GM23338 (cell line): ENCODE measurements at regions not wholly inside any gene's neighbourhood (a gene's known extent, or its start where the extent isn't known, plus 50 kb on each side); places are given as distances from the start of the nearest gene placed in this dataset.

Experiments
- ATAC-seq: fragments of 200-7000 bp; cut with Tn5 transposase; 3 replicates; pipeline ENCODE4 v1.9.1; 2020
- DNase-seq: peaks from one replicate; pipeline ENCODE4 v3.0.0-alpha.2; 2015; ENCODE audit warnings: low spot score
- H2AFZ ChIP-seq: fragments of 200-600 bp; sonication (generic); 2 replicates; pipeline ENCODE4 v1.8.0; 2016; ENCODE audit warnings: antibody characterized with exemption, mild to moderate bottlenecking, moderate library complexity
- H3F3A ChIP-seq: fragments of 200-600 bp; sonication (generic); replicated peaks from 2 replicates; pipeline ENCODE4 v1.8.0; 2017; ENCODE audit warnings: antibody characterized with exemption, mixed run types, low read depth
- H3K27ac ChIP-seq: fragments of 200-600 bp; sonication (generic); 2 replicates; pipeline ENCODE4 v1.6.1; 2016; ENCODE audit warnings: low read depth
- H3K27me3 ChIP-seq: fragments of 200-600 bp; sonication (generic); 2 replicates; pipeline ENCODE4 v1.8.0; 2016; ENCODE audit warnings: mild to moderate bottlenecking, mixed run types, moderate library complexity; ENCODE audit not compliant: insufficient read depth
- H3K36me3 ChIP-seq: fragments of 200-600 bp; sonication (generic); 2 replicates; pipeline ENCODE4 v1.8.0; 2016; ENCODE audit warnings: mild to moderate bottlenecking; ENCODE audit not compliant: insufficient read depth
- H3K4me1 ChIP-seq: fragments of 200-600 bp; sonication (generic); 2 replicates; pipeline ENCODE4 v1.8.0; 2016; ENCODE audit warnings: mild to moderate bottlenecking, moderate library complexity; ENCODE audit not compliant: insufficient read depth
- H3K4me2 ChIP-seq: fragments of 200-600 bp; sonication (generic); 2 replicates; pipeline ENCODE4 v1.7.1; 2017; ENCODE audit warnings: mixed run types
- H3K4me3 ChIP-seq: fragments of 200-600 bp; sonication (generic); 2 replicates; pipeline ENCODE4 v1.6.1; 2016; ENCODE audit warnings: mixed run types
- H3K79me2 ChIP-seq: fragments of 200-600 bp; sonication (generic); replicated peaks from 2 replicates; pipeline ENCODE4 v1.8.0; 2017; ENCODE audit warnings: mild to moderate bottlenecking; ENCODE audit not compliant: insufficient read depth
- H3K9me2 ChIP-seq: fragments of 200-600 bp; sonication (generic); 2 replicates; pipeline ENCODE4 v1.8.0; 2017; ENCODE audit not compliant: insufficient read depth
- H4K20me1 ChIP-seq: fragments of 200-600 bp; sonication (generic); replicated peaks from 2 replicates; pipeline ENCODE4 v1.8.0; 2017; ENCODE audit warnings: mild to moderate bottlenecking; ENCODE audit not compliant: insufficient read depth
- H3K27ac Mint-ChIP-seq: 2 replicates; pipeline ENCODE4 v1.8.0; 2020; ENCODE audit warnings: inconsistent platforms, mild to moderate bottlenecking, moderate library complexity, mixed read lengths
- H3K27me3 Mint-ChIP-seq: 3 replicates; pipeline ENCODE4 v1.8.0; 2022; ENCODE audit warnings: low read depth, mild to moderate bottlenecking, moderate library complexity, mixed read lengths, inconsistent platforms; ENCODE audit not compliant: insufficient read depth, poor library complexity
- H3K36me3 Mint-ChIP-seq: 3 replicates; pipeline ENCODE4 v1.8.0; 2021; ENCODE audit warnings: low read depth, mild to moderate bottlenecking, inconsistent platforms, moderate library complexity, mixed read lengths
- H3K4me1 Mint-ChIP-seq: 3 replicates; pipeline ENCODE4 v1.8.0; 2020; ENCODE audit warnings: mild to moderate bottlenecking, inconsistent platforms, mixed read lengths
- H3K4me3 Mint-ChIP-seq: 3 replicates; pipeline ENCODE4 v1.8.0; 2021; ENCODE audit warnings: moderate library complexity, mild to moderate bottlenecking, inconsistent platforms, mixed read lengths
- H3K9me3 Mint-ChIP-seq: 3 replicates; pipeline ENCODE4 v1.8.0; 2020; ENCODE audit warnings: moderate library complexity, mild to moderate bottlenecking, inconsistent platforms, mixed read lengths
- CREB1 ChIP-seq: fragments of 250-450 bp; sonication (Bioruptor Pico); IDR thresholded peaks from 2 replicates; pipeline ENCODE4 v1.5.0; 2020; ENCODE audit warnings: low read depth, mild to moderate bottlenecking, moderate library complexity
- EZH2 ChIP-seq: fragments of 200-600 bp; sonication (generic); IDR thresholded peaks from one replicate; pipeline ENCODE4 v1.8.0; 2017; ENCODE audit warnings: antibody characterized with exemption, mild to moderate bottlenecking, low read depth; ENCODE audit not compliant: unreplicated experiment
- EZH2phosphoT487 ChIP-seq: fragments of 200-600 bp; sonication (generic); IDR thresholded peaks from one replicate; pipeline ENCODE4 v1.8.1; 2018; ENCODE audit warnings: antibody characterized with exemption; ENCODE audit not compliant: unreplicated experiment
- JUNB ChIP-seq: IDR thresholded peaks from one replicate; pipeline ENCODE4 v1.6.1; 2016; ENCODE audit warnings: antibody characterized with exemption; ENCODE audit not compliant: unreplicated experiment
- STAT1 ChIP-seq: IDR thresholded peaks from one replicate; pipeline ENCODE4 v1.6.1; 2016; ENCODE audit warnings: antibody characterized with exemption; ENCODE audit not compliant: unreplicated experiment
- ZNF114 ChIP-seq: fragments of 250-450 bp; sonication (Bioruptor Pico); IDR thresholded peaks from 2 replicates; pipeline ENCODE4 v1.5.0; 2020; ENCODE audit warnings: mild to moderate bottlenecking, moderate library complexity
- TF ChIP-seq, protein P1 (sequence below), 2 experiments: fragments of 200-600 bp in 1 of 2; sonication (generic) in 1 of 2; conservative IDR thresholded peaks; 2 replicates each; pipeline versions ENCODE4 v1.5.1 to v1.6.1; 2016 to 2017; ENCODE audit warnings: antibody characterized with exemption in 2 of 2, low read depth in 2 of 2, mild to moderate bottlenecking in 2 of 2, moderate library complexity in 1 of 2
- TF ChIP-seq, protein P2 (sequence below): IDR thresholded peaks from one replicate; pipeline ENCODE4 v1.6.1; 2018; ENCODE audit warnings: antibody characterized with exemption; ENCODE audit not compliant: unreplicated experiment

DNA sequence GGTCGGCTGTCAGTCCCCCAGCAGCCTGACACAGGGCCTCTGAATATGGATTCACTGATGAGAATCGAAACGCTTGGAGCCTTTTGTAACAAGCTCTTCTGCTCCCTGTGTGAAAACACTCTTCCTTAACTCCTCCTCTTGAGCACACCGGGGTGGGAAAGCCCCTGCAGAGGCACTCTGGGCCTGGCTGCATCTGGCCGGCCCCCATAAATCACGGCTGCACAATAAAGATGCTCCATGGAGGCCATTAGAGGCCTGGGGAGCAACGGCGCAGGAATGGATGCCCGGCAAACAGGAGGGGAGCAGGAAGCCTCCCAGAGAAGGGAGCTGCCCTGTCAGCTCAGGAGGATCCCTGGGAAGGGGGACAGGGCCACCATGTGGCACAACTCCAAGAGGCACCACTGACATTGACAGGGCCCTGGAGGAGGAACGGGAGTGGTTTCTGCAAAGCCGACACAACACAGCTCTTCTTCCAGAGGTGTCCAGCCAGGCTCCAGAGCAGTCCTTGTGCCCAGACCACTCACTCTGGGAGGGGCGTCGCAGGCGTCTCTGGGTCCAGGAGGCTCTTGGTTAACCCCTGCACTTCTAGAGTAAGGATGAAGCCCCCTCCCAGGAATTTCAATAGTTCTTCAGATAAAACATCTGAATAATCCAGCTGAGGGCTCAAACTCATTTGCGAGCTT is 509.3 kb upstream of the PPP2R3A start:
- peaks cover 5% of the 10 kb centered on the region; the same call in 2 of the 3 replicates for H3K9me3 Mint-ChIP-seq
- H3K4me1 Mint-ChIP-seq = peaks cover 19% of the 10 kb centered on the region; the same call in 2 of the 3 replicates
- H3K36me3 Mint-ChIP-seq = no peaks in the 10 kb centered on the region
- no peak overlapping the region for H3K4me3 Mint-ChIP-seq
- Histone ChIP-seq H2AFZ (peak overlapping the region; percentile 93), H3F3A (no peaks in the 10 kb centered on the region), H3K27me3 (no peaks in the 10 kb centered on the region), H3K4me2 (no peak overlapping the region), H4K20me1 (no peaks in the 10 kb centered on the region), H3K4me3 (no peak overlapping the region), H3K4me1 (no peaks in the 10 kb centered on the region), H3K9me2 (no peaks in the 10 kb centered on the region), H3K36me3 (no peaks in the 10 kb centered on the region), H3K79me2 (no peaks in the 10 kb centered on the region), H3K27ac (no peak overlapping the region)
- TF ChIP-seq EZH2 = no peak
- TF ChIP-seq, protein P1, sequence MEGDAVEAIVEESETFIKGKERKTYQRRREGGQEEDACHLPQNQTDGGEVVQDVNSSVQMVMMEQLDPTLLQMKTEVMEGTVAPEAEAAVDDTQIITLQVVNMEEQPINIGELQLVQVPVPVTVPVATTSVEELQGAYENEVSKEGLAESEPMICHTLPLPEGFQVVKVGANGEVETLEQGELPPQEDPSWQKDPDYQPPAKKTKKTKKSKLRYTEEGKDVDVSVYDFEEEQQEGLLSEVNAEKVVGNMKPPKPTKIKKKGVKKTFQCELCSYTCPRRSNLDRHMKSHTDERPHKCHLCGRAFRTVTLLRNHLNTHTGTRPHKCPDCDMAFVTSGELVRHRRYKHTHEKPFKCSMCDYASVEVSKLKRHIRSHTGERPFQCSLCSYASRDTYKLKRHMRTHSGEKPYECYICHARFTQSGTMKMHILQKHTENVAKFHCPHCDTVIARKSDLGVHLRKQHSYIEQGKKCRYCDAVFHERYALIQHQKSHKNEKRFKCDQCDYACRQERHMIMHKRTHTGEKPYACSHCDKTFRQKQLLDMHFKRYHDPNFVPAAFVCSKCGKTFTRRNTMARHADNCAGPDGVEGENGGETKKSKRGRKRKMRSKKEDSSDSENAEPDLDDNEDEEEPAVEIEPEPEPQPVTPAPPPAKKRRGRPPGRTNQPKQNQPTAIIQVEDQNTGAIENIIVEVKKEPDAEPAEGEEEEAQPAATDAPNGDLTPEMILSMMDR (conservative IDR thresholded peaks at IDR 0.05; ENCODE audit: low read depth in 2 of 2) = peak; percentile 49 to 84
- H3K27ac Mint-ChIP-seq = peak overlapping the region; percentile 49; the same call in 1 of the 2 replicates
- peaks cover 7% of the 10 kb centered on the region for H3K27me3 Mint-ChIP-seq
- DNase-seq (peak; percentile 72), ATAC-seq (peak; percentile 96)

DNA sequence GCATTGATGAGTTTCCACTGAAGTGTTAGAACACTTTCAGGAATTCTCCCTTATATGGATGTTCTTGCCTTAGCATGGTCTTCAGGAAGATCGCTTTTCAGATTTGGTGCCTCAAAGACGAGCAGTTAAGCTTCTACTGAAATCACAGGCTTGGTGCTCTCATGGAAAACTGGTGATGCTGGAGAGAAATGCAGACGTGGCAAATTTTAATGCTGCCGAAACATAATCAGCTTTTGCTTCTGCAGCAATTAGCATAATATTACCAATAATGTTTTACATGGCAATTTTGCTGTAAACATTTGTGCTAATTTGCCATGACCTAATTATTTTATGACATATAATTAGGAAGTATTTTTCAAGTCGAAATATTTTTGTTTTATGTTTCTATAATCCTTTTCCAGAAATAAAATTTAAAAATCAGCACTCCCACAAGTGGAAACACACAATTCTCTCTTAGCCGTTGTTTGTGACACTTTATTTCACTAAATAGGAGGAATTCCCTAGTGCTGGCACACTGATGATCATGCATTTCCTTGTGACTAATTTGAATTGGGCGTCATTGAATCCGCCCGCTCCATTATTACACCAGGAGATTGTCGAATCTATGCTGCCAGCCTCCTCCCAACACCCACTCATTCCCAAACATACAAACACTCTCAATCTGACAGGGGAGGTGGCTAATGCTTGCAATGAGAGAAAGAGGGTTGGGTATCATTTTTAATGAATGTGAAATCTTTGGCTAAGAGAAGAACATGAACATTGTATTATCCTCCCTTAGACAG is 506.8 kb upstream of the PPP2R3A start:
- no peaks in the 10 kb centered on the region for H3K36me3 ChIP-seq
- H3K27me3 ChIP-seq = no peaks in the 10 kb centered on the region
- no peaks in the 10 kb centered on the region for H4K20me1 ChIP-seq
- Mint-ChIP-seq H3K4me1 (peaks cover 11% of the 10 kb centered on the region; the same call in 2 of the 3 replicates), H3K4me3 (no peak overlapping the region), H3K36me3 (no peaks in the 10 kb centered on the region), H3K27me3 (peaks cover 6% of the 10 kb centered on the region), H3K27ac (no peak overlapping the region), H3K9me3 (peaks cover 5% of the 10 kb centered on the region; the same call in 2 of the 3 replicates)
- no peak overlapping the region for H3K4me3 ChIP-seq
- no peak overlapping the region for H3K27ac ChIP-seq
- no peak for DNase-seq
- H2AFZ ChIP-seq = no peak overlapping the region
- H3K9me2 ChIP-seq = no peaks in the 10 kb centered on the region
- ATAC-seq = no peak
- no peaks in the 10 kb centered on the region for H3K79me2 ChIP-seq
- H3K4me1 ChIP-seq = no peaks in the 10 kb centered on the region
- H3F3A ChIP-seq = no peaks in the 10 kb centered on the region
- H3K4me2 ChIP-seq = no peak overlapping the region
- TF ChIP-seq STAT1 = no peak
- no peak for TF ChIP-seq ZNF114
- TF ChIP-seq, protein P2, sequence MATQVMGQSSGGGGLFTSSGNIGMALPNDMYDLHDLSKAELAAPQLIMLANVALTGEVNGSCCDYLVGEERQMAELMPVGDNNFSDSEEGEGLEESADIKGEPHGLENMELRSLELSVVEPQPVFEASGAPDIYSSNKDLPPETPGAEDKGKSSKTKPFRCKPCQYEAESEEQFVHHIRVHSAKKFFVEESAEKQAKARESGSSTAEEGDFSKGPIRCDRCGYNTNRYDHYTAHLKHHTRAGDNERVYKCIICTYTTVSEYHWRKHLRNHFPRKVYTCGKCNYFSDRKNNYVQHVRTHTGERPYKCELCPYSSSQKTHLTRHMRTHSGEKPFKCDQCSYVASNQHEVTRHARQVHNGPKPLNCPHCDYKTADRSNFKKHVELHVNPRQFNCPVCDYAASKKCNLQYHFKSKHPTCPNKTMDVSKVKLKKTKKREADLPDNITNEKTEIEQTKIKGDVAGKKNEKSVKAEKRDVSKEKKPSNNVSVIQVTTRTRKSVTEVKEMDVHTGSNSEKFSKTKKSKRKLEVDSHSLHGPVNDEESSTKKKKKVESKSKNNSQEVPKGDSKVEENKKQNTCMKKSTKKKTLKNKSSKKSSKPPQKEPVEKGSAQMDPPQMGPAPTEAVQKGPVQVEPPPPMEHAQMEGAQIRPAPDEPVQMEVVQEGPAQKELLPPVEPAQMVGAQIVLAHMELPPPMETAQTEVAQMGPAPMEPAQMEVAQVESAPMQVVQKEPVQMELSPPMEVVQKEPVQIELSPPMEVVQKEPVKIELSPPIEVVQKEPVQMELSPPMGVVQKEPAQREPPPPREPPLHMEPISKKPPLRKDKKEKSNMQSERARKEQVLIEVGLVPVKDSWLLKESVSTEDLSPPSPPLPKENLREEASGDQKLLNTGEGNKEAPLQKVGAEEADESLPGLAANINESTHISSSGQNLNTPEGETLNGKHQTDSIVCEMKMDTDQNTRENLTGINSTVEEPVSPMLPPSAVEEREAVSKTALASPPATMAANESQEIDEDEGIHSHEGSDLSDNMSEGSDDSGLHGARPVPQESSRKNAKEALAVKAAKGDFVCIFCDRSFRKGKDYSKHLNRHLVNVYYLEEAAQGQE = no peak
- no peak for TF ChIP-seq CREB1 (CRISPR knock-in tag)
- no peak for TF ChIP-seq JUNB
- no peak for TF ChIP-seq EZH2phosphoT487
